Erythroblast (primary cell): ENCODE measurements at regions not wholly inside any gene's neighbourhood (a gene's known extent, or its start where the extent isn't known, plus 50 kb on each side); places are given as distances from the start of the nearest gene placed in this dataset.

Source experiments
- GATA1 ChIP-seq: IDR thresholded peaks from 2 replicates; pipeline ENCODE4 v1.6.1; 2011; ENCODE audit warnings: low read depth, mild to moderate bottlenecking, control low read depth, low read length, moderate library complexity
- POLR2A ChIP-seq: IDR thresholded peaks from 2 replicates; pipeline ENCODE4 v1.6.1; 2011; ENCODE audit warnings: mild to moderate bottlenecking, low read length

DNA sequence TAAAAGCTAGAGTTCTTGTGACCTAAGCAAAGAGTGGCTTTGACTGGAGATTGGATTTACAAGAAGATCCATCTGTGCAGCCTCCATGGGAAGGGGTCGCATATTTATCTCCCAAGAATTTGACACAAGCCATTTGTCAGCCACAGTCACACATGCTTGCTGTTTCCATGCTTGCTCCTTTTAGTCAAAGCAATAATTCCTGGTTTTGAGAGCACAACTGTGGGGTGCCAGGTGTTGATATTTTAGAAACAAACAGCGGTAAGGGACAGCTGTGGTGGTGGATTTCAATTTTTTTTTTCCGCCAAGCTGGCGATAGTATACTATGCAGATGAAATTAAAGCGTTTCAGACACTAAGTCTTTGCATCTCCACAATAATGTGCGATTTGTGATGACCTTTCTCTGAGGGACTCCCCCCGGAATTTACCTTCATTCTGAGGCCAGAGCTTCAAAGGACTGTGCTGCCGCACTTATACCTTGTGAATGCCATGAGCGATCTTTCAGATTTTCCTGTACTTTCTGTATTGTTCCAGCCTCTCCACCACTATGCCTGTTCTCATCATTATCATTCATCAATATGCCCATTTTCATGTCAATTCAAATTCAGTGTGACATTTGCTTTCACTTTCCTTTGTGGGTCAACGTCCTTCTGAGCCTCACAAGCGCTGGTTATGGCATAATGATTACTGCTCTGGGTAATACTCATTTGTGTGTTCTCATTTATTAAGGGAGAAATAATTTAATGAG, 108.2 kb upstream of the KBTBD8 start:
- no peak for TF ChIP-seq POLR2A
- no peak for TF ChIP-seq GATA1
